DMS 273 (cell line): ENCODE measurements at regions not wholly inside any gene's neighbourhood (a gene's known extent, or its start where the extent isn't known, plus 50 kb on each side); places are given as distances from the start of the nearest gene placed in this dataset.
A peak's percentile ranks its signal among the peaks of the same experiment; 100 is the strongest.
"Not testable (repeated sequence)": the region's sequence is repeated elsewhere in the genome, so short reads cannot be mapped to it uniquely, and the experiment has no call there.

Experiments
- DNase-seq: peaks from one replicate; lab custom pipeline; 2025; ENCODE audit not compliant: unreplicated experiment; lab: John Stamatoyannopoulos, UW

GRCh38 chr2:120513776-120514357 lies 167.9 kb downstream of the INHBB start:
- DNase-seq = no peak

DNA sequence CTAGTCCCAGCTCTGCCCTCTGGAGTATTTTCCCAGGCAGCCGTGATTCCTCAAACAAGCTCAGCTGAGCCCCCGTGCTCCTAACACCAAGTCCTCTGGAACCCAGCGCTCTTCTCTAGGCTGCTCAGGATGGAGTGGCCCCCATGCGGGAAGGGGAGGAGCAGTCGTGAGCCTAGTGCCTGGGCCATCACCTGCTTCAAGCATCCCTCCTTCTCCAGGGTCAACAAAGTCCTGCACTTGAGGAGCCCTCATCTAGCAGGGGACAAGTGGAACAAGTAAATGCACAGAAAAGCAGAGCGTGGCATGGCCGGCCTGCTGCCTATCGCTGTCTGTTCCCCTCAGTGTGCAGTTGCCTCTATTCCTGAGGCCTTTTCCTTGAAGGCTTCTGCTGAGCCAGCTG lies 168.6 kb downstream of the INHBB start:
- DNase-seq = no peak

DNA sequence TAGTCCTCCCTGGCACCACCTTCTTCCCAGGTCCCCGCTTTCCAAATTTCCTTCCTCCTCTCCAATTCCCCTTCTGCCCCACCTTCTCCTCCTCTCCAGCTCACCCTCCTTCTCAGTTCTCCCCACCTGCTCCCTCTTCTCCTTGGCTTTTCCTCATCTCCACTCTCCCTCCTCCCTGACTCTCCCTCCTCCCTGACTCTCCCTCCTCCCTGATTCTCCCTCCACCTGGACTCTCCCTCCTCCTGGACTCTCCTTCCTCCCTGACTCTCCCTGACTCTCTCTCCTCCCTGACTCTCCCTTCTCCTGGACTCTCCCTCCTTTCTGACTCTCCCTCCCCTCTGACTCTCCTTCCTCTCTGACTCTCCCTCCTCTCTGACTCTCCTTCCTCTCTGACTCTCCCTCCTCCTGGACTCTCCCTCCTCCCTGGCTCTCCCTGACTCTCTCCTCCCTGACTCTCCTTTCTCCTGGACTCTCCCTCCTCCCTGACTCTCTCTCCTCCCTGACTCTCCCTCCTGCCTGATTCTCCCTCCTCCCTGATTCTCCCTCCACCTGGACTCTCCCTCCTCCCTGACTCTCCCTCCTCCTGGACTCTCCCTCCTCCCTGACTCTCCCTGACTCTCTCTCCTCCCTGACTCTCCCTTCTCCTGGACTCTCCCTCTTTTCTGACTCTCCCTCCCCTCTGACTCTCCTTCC lies 169.3 kb downstream of the INHBB start:
- DNase-seq = not testable (repeated sequence)

DNA sequence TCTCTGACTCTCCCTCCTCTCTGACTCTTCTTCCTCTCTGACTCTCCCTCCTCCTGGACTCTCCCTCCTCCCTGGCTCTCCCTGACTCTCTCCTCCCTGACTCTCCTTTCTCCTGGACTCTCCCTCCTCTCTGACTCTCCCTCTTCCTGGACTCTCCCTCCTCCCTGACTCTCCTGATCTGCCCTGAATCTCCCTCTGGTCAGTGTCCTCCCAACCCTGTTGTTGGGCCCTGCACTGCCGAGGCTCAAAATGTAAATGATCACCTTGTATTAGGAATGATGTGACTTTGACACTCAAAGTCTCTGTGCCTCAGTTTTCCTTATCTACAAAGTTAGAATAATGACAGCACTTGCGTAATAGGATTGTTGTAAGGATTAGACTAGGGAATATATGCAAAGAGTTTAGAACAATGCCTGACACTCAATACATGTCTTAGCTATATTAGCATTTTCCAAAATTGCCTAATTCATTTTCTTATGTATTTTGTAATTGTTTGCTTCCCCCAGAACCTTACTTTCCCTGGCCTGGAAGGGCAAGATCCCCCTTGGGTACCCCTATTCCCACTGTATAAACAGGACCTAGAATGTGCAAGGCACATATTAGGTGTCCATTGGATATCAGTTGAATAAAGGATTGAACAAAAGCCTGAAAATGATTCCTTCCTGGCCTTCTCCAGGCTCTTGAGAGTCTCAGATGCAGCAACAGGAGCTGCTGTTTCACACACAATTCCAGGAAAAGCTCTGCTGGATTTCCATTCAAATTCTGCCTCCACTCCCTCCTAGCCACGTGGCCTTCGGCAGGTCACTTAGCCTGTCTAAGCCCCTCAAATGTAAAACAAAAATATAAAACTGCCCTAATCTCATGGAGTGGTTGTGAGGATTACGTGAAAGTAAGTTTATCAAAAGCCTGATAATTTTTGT lies 170.1 kb downstream of the INHBB start:
- DNase-seq = no peak

DNA sequence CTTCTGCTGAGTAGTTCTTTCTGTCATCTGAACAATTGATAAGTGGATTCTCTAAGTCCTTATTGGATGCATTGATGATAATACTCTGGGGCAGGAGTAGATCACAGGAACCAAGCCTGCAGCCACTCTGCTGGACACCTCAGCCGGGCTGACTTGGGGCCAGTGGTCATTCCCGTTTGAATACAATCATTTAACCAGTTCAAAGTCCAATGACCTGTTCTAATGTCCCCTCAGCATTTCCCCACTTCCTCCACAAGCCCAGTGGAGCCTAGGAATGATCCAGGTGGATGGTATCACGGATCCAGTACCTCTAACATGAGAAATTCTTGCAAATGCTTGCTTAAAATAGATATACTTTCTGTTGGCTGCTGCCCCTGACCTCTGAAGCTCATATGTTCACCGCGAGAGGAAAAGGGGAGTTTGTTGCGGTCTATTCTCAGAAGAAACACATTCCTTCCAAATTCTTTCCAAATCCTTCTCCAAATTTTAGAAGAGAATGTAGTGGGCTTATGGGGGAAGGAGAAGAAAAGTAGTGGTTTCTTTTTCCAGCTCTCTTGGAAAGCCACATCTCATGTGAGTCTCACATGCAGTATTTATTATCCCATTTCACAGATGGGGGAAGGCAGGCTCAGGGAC lies 170.9 kb downstream of the INHBB start:
- no peak for DNase-seq

DNA sequence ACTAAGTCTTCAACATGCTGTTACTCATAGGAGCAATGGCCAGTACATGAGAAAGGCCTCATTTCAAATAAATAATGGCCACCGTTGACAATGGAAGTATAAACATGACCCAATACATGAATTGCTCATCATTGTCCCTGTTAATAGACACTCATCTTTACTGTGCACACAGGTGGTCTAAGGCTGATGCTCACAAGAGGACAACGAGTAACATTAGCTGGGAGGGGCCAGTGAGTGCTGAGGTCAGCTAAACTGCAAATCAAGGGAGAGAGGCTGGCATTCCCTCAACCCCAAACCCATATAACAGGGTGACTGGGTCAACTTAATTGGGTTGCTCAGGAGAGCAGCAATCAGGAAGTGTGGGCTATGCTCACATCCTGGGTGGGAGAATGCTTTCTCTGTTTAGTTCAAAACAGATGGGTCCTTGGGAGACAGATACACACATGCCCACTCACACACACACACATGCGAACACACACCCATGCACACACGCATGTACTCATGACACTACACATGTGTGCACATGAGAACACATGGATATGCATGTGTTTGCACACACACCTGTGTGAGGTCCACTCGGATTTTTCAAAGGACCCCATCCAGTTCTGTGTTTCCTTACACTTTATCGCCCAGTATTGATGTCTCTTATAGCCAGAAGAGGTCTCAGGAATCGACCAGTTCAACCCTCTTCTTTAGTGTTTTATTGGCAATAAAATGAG lies 172.0 kb downstream of the INHBB start:
- no peak for DNase-seq

GRCh38 chr2:120518819-120519218 lies 172.9 kb downstream of the INHBB start:
- no peak for DNase-seq

GRCh38 chr2:120519469-120519868 lies 173.5 kb downstream of the INHBB start:
- no peak for DNase-seq

DNA sequence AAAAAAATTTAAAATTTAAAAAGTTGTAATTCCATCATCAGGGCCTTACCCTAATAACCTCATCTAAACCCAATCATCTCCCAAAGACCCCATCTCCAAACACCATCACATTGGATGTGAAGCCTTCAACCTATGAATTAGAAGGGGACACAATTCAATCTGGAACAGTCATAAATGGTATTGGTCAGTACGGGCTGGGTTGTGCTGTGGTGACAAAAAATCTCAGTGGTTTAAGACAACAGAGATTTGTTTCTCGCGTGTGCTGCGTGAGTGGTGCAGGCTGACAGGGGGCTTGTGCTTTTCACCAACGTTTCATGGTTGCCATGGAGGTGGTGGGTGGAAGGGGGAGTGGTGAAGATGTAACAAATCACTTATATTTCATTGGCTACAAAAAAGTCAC lies 174.5 kb downstream of the INHBB start:
- DNase-seq = no peak

DNA sequence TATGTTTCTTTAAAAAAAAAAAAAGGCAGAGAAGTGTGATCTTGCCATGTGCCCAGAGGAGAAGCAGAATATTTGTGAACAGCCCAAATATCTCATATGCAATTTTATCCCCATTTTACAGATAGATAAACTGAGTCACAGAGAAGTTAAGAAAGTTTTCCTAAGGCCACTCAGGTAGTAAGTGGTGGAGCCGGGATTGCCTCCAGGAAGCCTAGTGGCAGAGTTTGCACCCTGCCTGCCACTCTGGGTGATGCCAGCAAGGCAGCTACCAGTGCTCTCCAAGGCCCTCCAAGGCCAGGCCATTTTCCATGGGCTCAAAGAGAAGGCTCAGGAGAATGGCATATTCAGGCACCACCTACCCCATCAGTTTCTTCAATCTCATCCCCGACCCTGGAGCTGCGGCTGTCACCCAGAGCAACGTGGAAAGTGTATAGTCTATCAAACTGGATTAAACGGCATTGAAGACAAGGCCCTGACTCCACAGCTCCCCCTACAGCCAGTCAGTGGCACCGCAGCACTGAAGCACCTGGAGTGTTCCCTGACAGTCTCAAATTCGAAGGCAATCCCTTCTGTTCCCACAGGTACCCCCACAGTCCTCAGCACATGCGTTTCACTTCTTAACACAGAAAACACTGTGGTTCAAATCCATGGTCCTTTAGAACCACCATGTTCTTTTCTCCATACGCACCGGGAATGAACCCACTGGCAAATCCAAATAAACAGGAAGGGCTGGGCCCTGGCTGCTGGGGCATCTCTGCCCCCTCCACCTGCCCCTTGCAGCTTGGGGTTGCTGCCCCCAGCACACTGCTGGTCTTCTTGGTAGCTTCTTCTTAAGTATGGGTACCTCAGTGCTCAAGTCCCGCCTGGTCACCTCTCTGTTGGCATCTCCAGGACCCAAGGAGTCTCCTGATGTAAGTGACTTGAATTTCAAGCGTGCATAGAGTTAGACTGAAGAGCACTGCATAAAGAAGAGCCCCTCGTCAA lies 175.3 kb downstream of the INHBB start:
- DNase-seq = peak; percentile 79

DNA sequence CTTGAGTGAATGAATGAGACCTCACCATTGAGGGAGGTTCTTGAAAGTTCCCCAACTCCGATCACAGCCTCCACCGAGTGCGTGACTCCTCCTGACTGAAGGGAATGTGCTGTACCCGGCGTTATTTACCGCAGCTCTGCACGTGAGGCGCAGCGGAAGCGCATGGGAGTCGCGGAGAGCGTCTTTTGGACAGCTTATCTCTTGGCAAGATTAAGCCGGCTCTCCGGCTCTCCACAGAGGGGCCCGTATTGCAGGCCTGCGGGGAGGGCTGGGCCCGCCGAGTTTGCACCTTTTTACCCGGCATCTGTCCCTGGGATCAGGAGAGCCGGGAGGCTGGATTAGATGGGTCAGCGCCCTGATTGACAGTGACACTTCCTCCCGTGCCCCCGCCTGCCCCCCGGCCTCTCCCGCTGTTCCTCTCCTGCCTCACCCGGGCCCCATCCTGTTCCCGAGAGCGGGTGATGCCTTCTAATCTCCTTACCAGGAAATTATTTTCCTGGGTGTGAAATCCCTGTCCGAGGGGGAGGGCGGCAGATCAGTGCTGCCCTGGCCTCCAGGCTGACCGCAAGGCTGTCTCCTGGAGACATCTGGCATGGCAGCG lies 176.3 kb downstream of the INHBB start:
- no peak for DNase-seq

DNA sequence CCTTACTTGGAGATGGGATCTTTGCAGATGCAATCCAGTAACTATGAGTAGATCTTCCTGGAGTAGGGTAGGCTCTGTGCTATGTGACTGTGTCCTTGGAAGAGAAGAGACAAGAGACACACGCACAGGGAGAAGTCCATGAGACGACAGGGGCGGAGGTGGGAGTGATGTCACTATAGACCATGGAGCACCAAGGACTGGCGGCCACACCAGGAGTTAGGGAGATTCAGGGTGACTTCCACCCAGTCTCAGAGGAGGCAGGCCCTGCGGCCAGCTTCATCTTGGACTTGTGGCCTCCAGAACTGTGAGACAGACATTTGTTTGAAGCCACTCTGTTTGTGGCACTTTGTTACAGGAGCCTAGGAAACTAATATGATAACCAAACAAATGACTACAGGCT lies 177.8 kb downstream of the INHBB start:
- DNase-seq = no peak

- no peak for DNase-seq
Observed at GRCh38 chr2:120524174-120524573, 178.2 kb downstream of the INHBB start.

GRCh38 chr2:120525056-120526046 lies 179.4 kb downstream of the INHBB start:
- DNase-seq = peak; percentile 37

- no peak for DNase-seq
Observed at GRCh38 chr2:120526047-120526562, 180.2 kb downstream of the INHBB start.

DNA sequence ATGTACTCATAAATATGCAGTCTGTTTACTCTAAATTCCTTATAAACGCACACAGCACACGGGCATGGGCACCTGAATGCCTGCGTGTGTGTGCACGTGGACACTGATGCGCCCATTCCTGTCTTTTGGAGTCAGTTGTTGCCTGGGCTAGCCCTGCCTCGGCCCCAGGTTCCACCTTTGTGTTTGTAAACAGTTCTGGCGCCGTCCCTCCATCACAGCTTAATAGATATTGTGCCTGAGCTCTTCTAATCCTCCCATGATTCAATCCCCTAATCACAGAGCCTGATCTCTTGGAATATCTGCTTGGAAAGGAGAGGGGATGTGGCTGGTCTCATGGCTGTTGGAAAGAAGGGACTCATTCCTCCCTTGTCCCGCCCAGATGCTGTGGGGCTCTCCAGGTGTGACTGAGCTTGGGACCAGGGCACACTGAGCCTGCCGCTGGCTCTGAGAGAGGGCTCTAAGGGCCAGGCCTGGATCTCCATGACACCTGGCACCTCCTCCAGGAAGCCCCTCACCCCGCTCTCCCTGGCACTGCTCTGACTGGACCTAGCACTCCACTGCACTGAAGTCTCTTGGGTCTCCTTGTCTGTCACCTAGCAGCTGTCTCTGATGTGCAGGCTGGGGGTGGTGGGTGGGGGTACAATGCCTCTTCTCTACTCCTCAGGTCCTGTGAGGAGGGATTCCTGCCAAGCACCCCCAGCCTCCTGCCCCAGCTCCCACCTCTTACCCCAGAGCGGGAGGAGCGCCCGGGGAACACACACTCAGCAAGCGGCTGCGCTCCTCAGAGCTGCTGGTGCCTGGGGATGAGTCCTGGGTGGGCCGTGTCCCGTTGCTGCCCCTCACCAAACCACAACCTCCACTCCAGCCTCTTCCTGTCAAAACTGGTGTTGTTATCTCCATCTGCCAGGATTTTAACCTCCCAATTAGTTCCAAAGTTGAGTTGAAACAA lies 181.3 kb downstream of the INHBB start:
- DNase-seq = no peak
